K562 (cell line): ENCODE measurements at regions not wholly inside any gene's neighbourhood (a gene's known extent, or its start where the extent isn't known, plus 50 kb on each side); places are given as distances from the start of the nearest gene placed in this dataset.

Source experiments
- ATAC-seq: fragments of 200-7000 bp; cut with Tn5 transposase; 3 replicates; pipeline ENCODE4 v1.9.1; 2020; ENCODE audit warnings: moderate library complexity
- BruUV-seq: library from RNA; stranded (reverse); fragments of 400-500 nt; replicated peaks from 2 replicates; lab custom pipeline; 2021; lab: Mats Ljungman, UMichigan
- CTCF ChIA-PET: fragments of 300-600 bp; formaldehyde crosslinking; extraction: SDS; loops from one replicate; lab custom pipeline; 2021; ENCODE audit warnings: low intra/inter-chr PET ratio; lab: Yijun Ruan, JAX
- POLR2A ChIA-PET: fragments of 300-600, 350-650 bp; sonication (Branson Sonifier 250); formaldehyde crosslinking; extraction: SDS; loops from one replicate; lab custom pipeline; 2021; ENCODE audit warnings: antibody characterized with exemption, inconsistent platforms; lab: Yijun Ruan, JAX
- DNase-seq, 4 experiments: peaks; one replicate each; pipeline versions ENCODE4 v3.0.0 to v3.0.0-alpha.2; 2011 to 2018; ENCODE audit warnings: low spot score in 3 of 4, mixed read lengths in 3 of 4; ENCODE audit errors: extremely low read depth in 1 of 4
- FAIRE-seq: peaks from 2 replicates; lab custom pipeline; 2011; peaks lifted over from hg19 to GRCh38; lab: Jason Lieb, UNC
- H2AFZ ChIP-seq: 2 replicates; pipeline ENCODE4 v1.6.0; 2011; ENCODE audit warnings: low read depth, low read length, control low read depth, inconsistent platforms
- H3K27ac ChIP-seq: fragments of 200-600 bp; 3 replicates; pipeline ENCODE4 v1.8.0; 2011; ENCODE audit warnings: low read depth, mild to moderate bottlenecking, control low read depth, inconsistent platforms, low read length, moderate library complexity, mixed read lengths; ENCODE audit errors: extremely low read depth
- H3K27me3 ChIP-seq, 2 experiments: fragments of 300-600 bp in 1 of 2; 2 replicates in 1 of 2; 3 replicates in 1 of 2; pipeline versions ENCODE4 v1.6.0 to v1.8.0; 2011; ENCODE audit warnings: inconsistent platforms in 2 of 2, low read length in 2 of 2, mild to moderate bottlenecking in 1 of 2, mixed read lengths in 1 of 2, moderate library complexity in 1 of 2; ENCODE audit not compliant: control insufficient read depth in 2 of 2, insufficient read depth in 2 of 2
- H3K36me3 ChIP-seq: fragments of 300-600 bp; 3 replicates; pipeline ENCODE4 v1.8.0; 2011; ENCODE audit warnings: mild to moderate bottlenecking, low read length, inconsistent platforms; ENCODE audit not compliant: control insufficient read depth, insufficient read depth
- H3K4me1 ChIP-seq, 2 experiments: fragments of 200-600 bp in 1 of 2; replicated peaks in 1 of 2; 2 replicates in 1 of 2; 3 replicates in 1 of 2; pipeline versions ENCODE4 v1.5.1 to v1.8.0; 2011; ENCODE audit warnings: inconsistent platforms in 2 of 2, low read length in 2 of 2, mild to moderate bottlenecking in 1 of 2, mixed read lengths in 1 of 2, moderate library complexity in 1 of 2; ENCODE audit not compliant: control insufficient read depth in 2 of 2, insufficient read depth in 2 of 2
- H3K4me2 ChIP-seq: 2 replicates; pipeline ENCODE4 v1.6.1; 2011; ENCODE audit warnings: low read length, control low read depth, inconsistent platforms, mixed read lengths; ENCODE audit not compliant: insufficient read depth
- H3K4me3 ChIP-seq: fragments of 200-600 bp; sonication (generic), shearing (Covaris generic); 2 replicates; pipeline ENCODE4 v1.5.1; 2016; ENCODE audit warnings: control low read depth, inconsistent platforms
- H3K79me2 ChIP-seq: fragments of 200-600 bp; 3 replicates; pipeline ENCODE4 v1.8.0; 2011; ENCODE audit warnings: low read length, inconsistent platforms; ENCODE audit not compliant: control insufficient read depth, insufficient read depth
- H3K9ac ChIP-seq, 2 experiments: 2 replicates each; pipeline versions ENCODE4 v1.6.0 to v1.6.1; 2011; ENCODE audit warnings: low read depth in 2 of 2, low read length in 2 of 2, control low read depth in 1 of 2, inconsistent platforms in 1 of 2, mild to moderate bottlenecking in 1 of 2, mixed read lengths in 1 of 2; ENCODE audit not compliant: insufficient read depth in 1 of 2
- H3K9me1 ChIP-seq: one replicate; pipeline ENCODE4 v1.6.0; 2011; ENCODE audit warnings: inconsistent platforms, mild to moderate bottlenecking, low read length, moderate library complexity; ENCODE audit not compliant: control insufficient read depth, insufficient read depth
- H3K9me3 ChIP-seq: replicated peaks from 2 replicates; pipeline ENCODE4 v1.5.1; 2011; ENCODE audit warnings: low read depth, low read length, inconsistent platforms; ENCODE audit not compliant: control insufficient read depth, insufficient read depth
- H4K20me1 ChIP-seq: replicated peaks from 2 replicates; pipeline ENCODE4 v1.6.1; 2011; ENCODE audit warnings: low read length, inconsistent platforms, mixed read lengths; ENCODE audit not compliant: control insufficient read depth, insufficient read depth
- CBX8 ChIP-seq: fragments of 200-600 bp; sonication (generic); IDR thresholded peaks from 2 replicates; pipeline ENCODE4 v1.6.1; 2012; ENCODE audit warnings: borderline replicate concordance, mixed run types, low read depth, mild to moderate bottlenecking, moderate library complexity, mixed read lengths, low read length, control low read depth, inconsistent platforms; ENCODE audit not compliant: poor library complexity, severe bottlenecking; ENCODE audit errors: extremely low read depth
- CCNT2 ChIP-seq: IDR thresholded peaks from 2 replicates; pipeline ENCODE4 v1.6.1; 2011; ENCODE audit warnings: borderline replicate concordance, low read depth, mild to moderate bottlenecking, moderate library complexity, mixed read lengths, low read length; ENCODE audit not compliant: insufficient read length; ENCODE audit errors: extremely low read depth
- HDAC3 ChIP-seq: fragments of 450-650 bp; IDR thresholded peaks from 2 replicates; pipeline ENCODE4 v1.6.1; 2018; ENCODE audit warnings: borderline replicate concordance, mild to moderate bottlenecking, moderate library complexity; ENCODE audit not compliant: partially characterized antibody
- IRF9 ChIP-seq: fragments of 450-650 bp; IDR thresholded peaks from 2 replicates; pipeline ENCODE4 v1.6.1; 2016; ENCODE audit warnings: missing biosample characterization, missing genetic modification characterization
- KLF16 ChIP-seq: IDR thresholded peaks from 2 replicates; pipeline ENCODE4 v1.6.1; 2016; ENCODE audit warnings: antibody characterized with exemption
- MEIS2 ChIP-seq: fragments of 450-650 bp; IDR thresholded peaks from 2 replicates; pipeline ENCODE4 v1.6.1; 2014; ENCODE audit warnings: mild to moderate bottlenecking; ENCODE audit not compliant: partially characterized antibody
- NCOA4 ChIP-seq: fragments of 450-650 bp; IDR thresholded peaks from 2 replicates; pipeline ENCODE4 v1.6.1; 2018; ENCODE audit warnings: mild to moderate bottlenecking; ENCODE audit not compliant: partially characterized antibody
- NFATC3 ChIP-seq: fragments of 450-650 bp; IDR thresholded peaks from 2 replicates; pipeline ENCODE4 v1.6.1; 2017; ENCODE audit warnings: mild to moderate bottlenecking
- POLR2H ChIP-seq: IDR thresholded peaks from 2 replicates; pipeline ENCODE4 v1.6.1; 2016; ENCODE audit warnings: missing genetic modification characterization, low read depth, mild to moderate bottlenecking, control low read depth, missing compliant biosample characterization, moderate library complexity
- RBM25 ChIP-seq: fragments of 200-400 bp; formaldehyde crosslinking; IDR thresholded peaks from 2 replicates; pipeline ENCODE4 v1.6.1; 2018; ENCODE audit warnings: low read length, low read depth, moderate library complexity; ENCODE audit not compliant: severe bottlenecking
- SUPT5H ChIP-seq: fragments of 450-650 bp; IDR thresholded peaks from 2 replicates; pipeline ENCODE4 v1.6.1; 2016
- TBL1XR1 ChIP-seq, 2 experiments: IDR thresholded peaks; 2 replicates each; pipeline ENCODE4 v1.6.1; 2012; ENCODE audit warnings: improper control_type of control experiment in 2 of 2, low read length in 2 of 2, mild to moderate bottlenecking in 1 of 2
- YBX1 ChIP-seq: fragments of 450-650 bp; IDR thresholded peaks from 2 replicates; pipeline ENCODE4 v1.7.1; 2016; ENCODE audit warnings: mild to moderate bottlenecking
- ZMIZ1 ChIP-seq, 2 experiments: fragments of 150-350 bp in 1 of 2; IDR thresholded peaks; 2 replicates each; pipeline ENCODE4 v1.6.1; 2012 to 2016; ENCODE audit warnings: low read depth in 2 of 2, low read length in 2 of 2, mild to moderate bottlenecking in 1 of 2, moderate library complexity in 1 of 2
- ZNF239 ChIP-seq: fragments of 250-450 bp; sonication (Bioruptor Pico); IDR thresholded peaks from 2 replicates; pipeline ENCODE4 v1.4.0; 2020; ENCODE audit warnings: mild to moderate bottlenecking
- WGBS: fragments of 100-300 bp; shearing (Covaris generic); methylation state at CpG from one replicate; pipeline ENCODE4 v1.1.6; 2016; ENCODE audit warnings: low coverage, mixed read lengths; ENCODE audit not compliant: insufficient coverage; ENCODE audit errors: missing lambda C conversion rate; 5-methylcytosine and 5-hydroxymethylcytosine counted together
- in situ Hi-C: fragments of 300-500 bp; cut with MboI; formaldehyde crosslinking; loops from 4 replicates; pipeline ENCODE4 v1.15.0; 2018; ENCODE audit warnings: inconsistent platforms, mixed read lengths
- intact Hi-C: fragments of 100-400 bp; cut with micrococcal nuclease; formaldehyde crosslinking; loops from 2 replicates; pipeline ENCODE4 v1.14.2; 2022
- TF ChIP-seq, protein P1 (sequence below), 2 experiments: IDR thresholded peaks; 2 replicates each; pipeline ENCODE4 v1.6.1; 2011; ENCODE audit warnings: borderline replicate concordance in 1 of 2, control low read depth in 1 of 2, low read depth in 1 of 2, low read length in 1 of 2, mild to moderate bottlenecking in 1 of 2, mixed read lengths in 1 of 2, moderate library complexity in 1 of 2; ENCODE audit not compliant: insufficient read depth in 1 of 2, insufficient read length in 1 of 2, poor library complexity in 1 of 2, severe bottlenecking in 1 of 2; ENCODE audit errors: extremely low read depth in 1 of 2

- FAIRE-seq (no peak), ATAC-seq (no peak), DNase-seq (no peak)
- Histone ChIP-seq H3K9me1 (no peaks in the 10 kb centered on the region), H3K4me3 (no peak overlapping the region), H3K27me3 (no peaks in the 10 kb centered on the region), H3K9ac (no peak overlapping the region), H2AFZ (no peak overlapping the region), H3K9me3 (no peaks in the 10 kb centered on the region), H3K36me3 (no peaks in the 10 kb centered on the region), H3K4me2 (no peak overlapping the region), H3K27ac (no peak overlapping the region), H3K4me1 (no peaks in the 10 kb centered on the region), H3K79me2 (no peaks in the 10 kb centered on the region), H4K20me1 (no peaks in the 10 kb centered on the region)
- CTCF ChIA-PET: no interaction called here
- in situ Hi-C loops (no loop called here), intact Hi-C loops (no loop called here)
- POLR2A ChIA-PET: no interaction called here
- BruUV-seq: no TSS peak
- WGBS: 0% methylated on average over 1 of the region's 1 CpG
- no peak for TF ChIP-seq KLF16
- TF ChIP-seq, protein P1, sequence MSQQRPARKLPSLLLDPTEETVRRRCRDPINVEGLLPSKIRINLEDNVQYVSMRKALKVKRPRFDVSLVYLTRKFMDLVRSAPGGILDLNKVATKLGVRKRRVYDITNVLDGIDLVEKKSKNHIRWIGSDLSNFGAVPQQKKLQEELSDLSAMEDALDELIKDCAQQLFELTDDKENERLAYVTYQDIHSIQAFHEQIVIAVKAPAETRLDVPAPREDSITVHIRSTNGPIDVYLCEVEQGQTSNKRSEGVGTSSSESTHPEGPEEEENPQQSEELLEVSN (IDR thresholded peaks at IDR 0.05; ENCODE audit: borderline replicate concordance in 1 of 2, extremely low read depth in 1 of 2, insufficient read depth in 1 of 2, insufficient read length in 1 of 2, low read depth in 1 of 2, low read length in 1 of 2, poor library complexity in 1 of 2, severe bottlenecking in 1 of 2): no peak
- no peak for TF ChIP-seq CBX8
- no peak for TF ChIP-seq HDAC3
- TF ChIP-seq RBM25: no peak
- no peak for TF ChIP-seq NFATC3
- TF ChIP-seq TBL1XR1 (IDR thresholded peaks at IDR 0.05; ENCODE audit: low read length in 2 of 2): no peak
- no peak for TF ChIP-seq YBX1
- no peak for TF ChIP-seq IRF9 (tag)
- TF ChIP-seq MEIS2: no peak
- no peak for TF ChIP-seq SUPT5H
- no peak for TF ChIP-seq ZNF239 (CRISPR knock-in tag)
- TF ChIP-seq CCNT2: no peak
- no peak for TF ChIP-seq POLR2H (tag)
- TF ChIP-seq NCOA4: no peak
- TF ChIP-seq ZMIZ1 (IDR thresholded peaks at IDR 0.05; ENCODE audit: low read depth in 2 of 2, low read length in 2 of 2): no peak
These were observed 190.4 kb downstream of the DIPK2A start for GRCh38 chr3:144162042-144162441.
